ENCODE measurements at regions not wholly inside any gene's neighbourhood (a gene's known extent, or its start where the extent isn't known, plus 50 kb on each side); places are given as distances from the start of the nearest gene placed in this dataset.
"Not testable (repeated sequence)": the region's sequence is repeated elsewhere in the genome, so short reads cannot be mapped to it uniquely, and the experiment has no call there.

DNA sequence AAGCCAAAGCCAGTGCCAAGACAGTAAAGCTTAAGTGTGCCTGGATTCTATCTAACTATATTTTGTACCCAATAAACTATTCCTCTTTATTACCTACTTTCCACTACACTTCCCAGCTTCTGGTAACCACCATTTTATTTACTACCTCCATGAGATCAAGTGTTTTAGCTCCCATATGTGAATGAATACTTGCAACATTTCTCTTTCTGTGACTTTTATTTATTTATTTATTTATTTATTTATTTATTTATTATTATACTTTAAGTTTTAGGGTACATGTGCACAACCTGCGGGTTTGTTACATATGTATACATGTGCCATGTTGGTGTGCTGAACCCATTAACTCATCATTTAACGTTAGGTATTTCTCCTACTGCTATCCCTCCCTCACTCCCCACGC, 582.1 kb downstream of the AMY1C start:
- H3K36me3 Mint-ChIP-seq (ENCODE audit: low read depth): no peaks in the 10 kb centered on the region
- H3K9me3 Mint-ChIP-seq: peaks cover 16% of the 10 kb centered on the region
- intact Hi-C loops (cut with micrococcal nuclease): no loop called here
- no peaks in the 10 kb centered on the region for H3K4me1 Mint-ChIP-seq
- no peak for DNase-seq
- H3K27me3 Mint-ChIP-seq: no peaks in the 10 kb centered on the region
- no peak overlapping the region for H3K27ac Mint-ChIP-seq
- no peak overlapping the region for H3K4me3 Mint-ChIP-seq

DNA sequence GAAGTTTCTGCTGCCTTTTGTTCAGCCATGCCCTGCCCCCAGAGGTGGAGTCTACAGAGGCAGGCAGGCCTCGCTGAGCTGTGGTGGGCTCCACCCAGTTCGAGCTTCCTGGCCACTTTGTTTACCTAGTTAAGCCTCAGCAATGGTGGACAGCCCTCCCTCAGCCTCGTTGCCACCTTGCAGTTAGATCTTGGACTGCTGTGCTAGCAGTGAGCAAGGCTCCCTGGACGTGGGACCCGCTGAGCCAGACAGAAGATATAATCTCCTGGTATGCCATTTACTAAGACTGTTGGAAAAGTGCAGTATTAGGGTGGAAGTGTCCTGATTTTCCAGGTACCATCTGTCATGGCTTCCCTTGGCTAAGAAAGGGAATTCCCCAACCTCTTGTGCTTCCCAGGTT, 588.2 kb downstream of the AMY1C start:
- H3K27ac Mint-ChIP-seq; DNase-seq; H3K4me1 Mint-ChIP-seq; H3K4me3 Mint-ChIP-seq; H3K27me3 Mint-ChIP-seq; intact Hi-C loops (cut with micrococcal nuclease); H3K36me3 Mint-ChIP-seq (ENCODE audit: low read depth): not testable (repeated sequence)
- H3K9me3 Mint-ChIP-seq: peaks cover 17% of the 10 kb centered on the region

DNA sequence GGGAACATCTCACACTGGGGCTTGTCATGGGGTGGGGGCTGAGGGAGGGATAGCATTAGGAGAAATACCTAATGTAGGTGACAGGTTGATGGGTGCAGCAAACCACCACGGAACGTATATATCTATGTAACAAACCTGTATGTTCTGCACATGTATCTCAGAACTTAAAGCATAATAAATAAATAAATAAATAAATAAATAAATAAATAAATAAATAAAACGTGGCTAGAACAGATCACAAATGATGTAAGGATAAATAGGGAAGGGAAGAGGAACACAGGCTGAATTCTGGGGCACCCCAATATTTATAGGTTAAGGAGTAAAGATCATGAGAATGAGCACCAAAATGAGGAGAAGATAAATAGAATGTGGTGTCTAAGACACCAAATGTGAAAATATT, 592.2 kb downstream of the AMY1C start:
- intact Hi-C loops (cut with micrococcal nuclease): no loop called here
- Mint-ChIP-seq H3K9me3 (peaks cover 18% of the 10 kb centered on the region), H3K36me3 (ENCODE audit: low read depth) (no peaks in the 10 kb centered on the region), H3K27ac (no peak overlapping the region), H3K27me3 (no peaks in the 10 kb centered on the region), H3K4me3 (no peak overlapping the region), H3K4me1 (no peaks in the 10 kb centered on the region)
- DNase-seq: no peak

DNA sequence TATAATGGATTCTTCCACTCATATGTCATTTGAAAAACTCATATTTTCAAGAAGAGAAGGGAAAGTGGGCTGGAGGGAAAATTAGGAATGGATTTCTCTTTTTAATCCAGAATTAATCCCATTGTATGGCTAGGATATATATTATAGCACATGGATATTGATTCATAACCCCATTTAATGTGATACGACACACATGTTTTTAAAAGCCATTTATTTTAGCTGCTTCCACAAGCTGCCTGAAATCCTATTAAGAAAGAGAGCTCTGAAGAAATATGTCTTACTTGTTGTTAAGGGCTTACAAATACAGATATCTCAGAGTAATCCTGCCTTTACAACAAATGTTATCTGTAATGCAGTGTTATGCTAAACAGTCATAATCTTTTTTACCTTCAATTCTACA, 598.6 kb downstream of the AMY1C start:
- no peak overlapping the region for H3K4me3 Mint-ChIP-seq
- no peaks in the 10 kb centered on the region for H3K4me1 Mint-ChIP-seq
- H3K27ac Mint-ChIP-seq: no peak overlapping the region
- H3K9me3 Mint-ChIP-seq: peaks cover 11% of the 10 kb centered on the region
- no peaks in the 10 kb centered on the region for H3K27me3 Mint-ChIP-seq
- intact Hi-C loops (cut with micrococcal nuclease): no loop called here
- no peaks in the 10 kb centered on the region for H3K36me3 Mint-ChIP-seq (ENCODE audit: low read depth)
- no peak for DNase-seq

DNA sequence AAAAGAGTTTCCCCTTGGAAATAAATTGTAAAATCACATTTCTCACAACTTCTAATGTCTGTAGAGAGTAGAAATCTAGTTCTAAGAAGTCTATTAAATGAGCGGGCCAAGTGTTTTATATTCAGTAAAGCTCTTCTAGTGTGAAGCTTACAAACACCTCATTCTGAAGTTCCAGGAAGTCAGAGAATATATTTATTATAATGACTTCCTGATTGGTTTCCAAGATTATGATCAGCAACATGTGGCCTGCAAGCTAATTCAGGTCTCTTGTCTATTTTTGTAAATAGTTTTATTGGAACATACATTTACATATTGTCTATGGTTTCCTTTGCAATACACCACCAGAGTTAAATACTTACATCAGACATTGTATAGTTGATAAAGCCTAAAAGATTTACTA, 603.9 kb downstream of the AMY1C start:
- Mint-ChIP-seq H3K4me1 (no peaks in the 10 kb centered on the region), H3K4me3 (no peak overlapping the region), H3K36me3 (ENCODE audit: low read depth) (no peaks in the 10 kb centered on the region), H3K27ac (no peak overlapping the region), H3K9me3 (peaks cover 5% of the 10 kb centered on the region), H3K27me3 (no peaks in the 10 kb centered on the region)
- intact Hi-C loops (cut with micrococcal nuclease): no loop called here
- DNase-seq: no peak

DNA sequence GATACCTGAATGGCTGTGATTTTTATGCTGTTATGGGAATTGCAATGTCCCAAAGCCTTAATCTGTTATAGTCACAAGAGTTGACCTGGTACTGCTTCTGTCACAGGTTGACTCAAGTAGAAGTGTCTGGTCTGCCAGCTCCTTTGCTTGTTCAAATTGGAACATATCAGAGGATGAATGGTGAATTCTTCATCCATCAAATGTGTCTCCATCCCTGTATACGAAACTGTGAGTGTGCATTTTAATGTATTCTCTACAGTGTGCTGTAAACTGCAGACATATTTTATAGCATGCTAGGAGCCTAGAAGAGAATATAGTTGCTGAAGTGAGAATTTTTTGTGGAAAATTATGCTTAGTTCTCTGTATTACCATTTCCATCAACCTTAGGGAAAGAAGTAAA, 608.4 kb downstream of the AMY1C start:
- H3K36me3 Mint-ChIP-seq (ENCODE audit: low read depth): no peaks in the 10 kb centered on the region
- DNase-seq: no peak
- H3K27me3 Mint-ChIP-seq: no peaks in the 10 kb centered on the region
- intact Hi-C loops (cut with micrococcal nuclease): no loop called here
- H3K27ac Mint-ChIP-seq: no peak overlapping the region
- H3K4me3 Mint-ChIP-seq: no peak overlapping the region
- no peaks in the 10 kb centered on the region for H3K4me1 Mint-ChIP-seq
- peaks cover 4% of the 10 kb centered on the region for H3K9me3 Mint-ChIP-seq

DNA sequence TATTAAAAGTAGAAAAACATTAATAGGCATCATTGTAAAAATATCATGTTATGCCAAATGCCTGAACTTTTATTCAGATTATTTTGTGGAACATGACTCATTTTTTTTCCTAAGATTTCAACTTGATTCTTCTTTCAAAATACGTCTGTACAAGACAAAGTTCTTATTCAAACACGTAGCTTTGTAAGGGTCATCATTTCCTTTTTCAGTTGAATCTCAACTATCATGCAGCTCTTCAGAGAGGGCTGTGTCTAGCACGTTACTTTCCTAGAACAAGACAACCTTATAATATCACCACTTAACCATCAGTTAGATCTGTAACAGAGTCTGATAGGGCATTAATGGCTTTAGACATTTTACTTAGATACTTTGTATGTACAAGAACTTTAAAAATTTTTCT, 608.9 kb downstream of the AMY1C start:
- H3K27ac Mint-ChIP-seq: no peak overlapping the region
- H3K4me3 Mint-ChIP-seq: no peak overlapping the region
- no peak for DNase-seq
- no peaks in the 10 kb centered on the region for H3K27me3 Mint-ChIP-seq
- H3K9me3 Mint-ChIP-seq: peaks cover 4% of the 10 kb centered on the region
- intact Hi-C loops (cut with micrococcal nuclease): no loop called here
- no peaks in the 10 kb centered on the region for H3K36me3 Mint-ChIP-seq (ENCODE audit: low read depth)
- no peaks in the 10 kb centered on the region for H3K4me1 Mint-ChIP-seq

DNA sequence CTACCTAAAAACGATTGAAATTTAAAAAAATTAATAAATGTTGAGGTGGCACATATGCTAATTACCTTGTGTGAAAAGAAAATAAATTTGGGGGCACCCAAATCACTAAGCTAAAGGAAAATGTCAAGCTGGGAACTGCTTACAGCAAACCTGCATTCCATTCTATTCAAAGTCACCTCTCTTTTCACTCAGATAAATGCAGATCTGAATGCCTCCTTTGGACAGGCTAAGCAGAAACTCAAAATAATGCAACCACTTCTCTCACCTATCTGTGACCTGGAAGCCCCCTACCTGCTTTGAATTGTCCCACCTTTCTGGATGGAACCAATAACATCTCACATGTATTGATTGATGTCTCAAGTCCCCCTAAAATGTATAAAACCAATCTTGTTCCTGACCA, 628.7 kb downstream of the AMY1C start:
- Mint-ChIP-seq H3K36me3 (ENCODE audit: low read depth) (no peaks in the 10 kb centered on the region), H3K4me1 (no peaks in the 10 kb centered on the region), H3K27me3 (no peaks in the 10 kb centered on the region)

DNA sequence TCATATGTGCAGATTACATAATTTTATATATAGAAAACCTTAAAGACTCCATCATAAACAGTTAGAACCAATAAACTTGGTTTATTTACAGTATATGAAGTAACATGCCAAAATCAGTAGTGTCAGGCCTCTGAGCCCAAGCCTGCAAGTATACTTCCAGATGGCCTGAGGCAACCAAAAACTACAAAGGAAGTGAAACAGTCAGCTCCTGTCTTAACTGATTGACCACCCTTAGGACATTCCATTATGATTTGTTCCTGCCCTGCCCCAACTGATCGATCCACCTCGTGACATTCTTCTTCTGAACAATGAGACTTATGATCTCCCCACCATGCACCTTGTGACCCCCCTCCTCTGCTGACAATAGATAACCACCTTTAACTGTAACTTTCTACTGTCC, 630.3 kb downstream of the AMY1C start:
- no peaks in the 10 kb centered on the region for H3K36me3 Mint-ChIP-seq (ENCODE audit: low read depth)
- no peak overlapping the region for H3K4me3 Mint-ChIP-seq
- no peak for DNase-seq
- H3K9me3 Mint-ChIP-seq: peaks cover 7% of the 10 kb centered on the region
- H3K27me3 Mint-ChIP-seq: no peaks in the 10 kb centered on the region
- no peaks in the 10 kb centered on the region for H3K4me1 Mint-ChIP-seq
- intact Hi-C loops (cut with micrococcal nuclease): no loop called here
- H3K27ac Mint-ChIP-seq: no peak overlapping the region

More for the DNA sequence above, 628.7 kb downstream of the AMY1C start:
- Mint-ChIP-seq H3K9me3 (peaks cover 7% of the 10 kb centered on the region), H3K4me3 (no peak overlapping the region), H3K27ac (no peak overlapping the region)
- intact Hi-C loops (cut with micrococcal nuclease): no loop called here
- DNase-seq: no peak

DNA sequence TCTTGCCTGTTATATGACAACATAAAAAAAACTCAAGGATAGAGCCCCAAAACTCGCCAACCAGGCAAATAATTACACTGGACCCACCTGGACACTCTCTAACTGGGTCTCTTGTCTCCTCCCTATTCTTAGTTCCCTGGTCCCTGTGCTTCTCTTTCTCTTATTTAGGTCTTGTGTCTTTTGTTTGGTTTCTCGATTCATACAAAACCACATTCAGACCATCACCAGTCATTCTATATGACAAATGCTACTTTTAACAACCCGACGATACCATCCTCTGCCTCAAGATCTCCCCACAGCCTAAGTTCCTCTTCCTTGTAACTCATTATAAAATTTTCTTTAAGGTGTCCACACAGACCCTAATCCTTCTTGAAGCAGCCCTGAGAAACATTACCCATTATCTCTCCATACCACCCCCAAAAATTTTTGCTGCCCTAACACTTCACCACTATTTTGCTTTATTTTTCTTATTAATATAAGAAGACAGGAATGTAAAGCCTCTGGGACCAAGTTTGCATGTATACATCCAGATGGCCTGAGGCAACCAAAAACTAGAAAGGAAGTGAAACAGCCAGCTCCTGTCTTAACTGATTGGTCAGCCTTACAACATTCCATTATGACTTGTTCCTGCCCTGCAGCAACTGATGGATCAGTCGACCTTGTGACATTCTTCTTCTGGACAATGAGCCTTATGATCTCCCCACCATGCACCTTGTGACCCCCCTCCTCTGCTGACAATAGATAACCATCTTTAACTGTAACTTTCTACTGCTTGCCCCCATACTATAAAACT, 638.2 kb downstream of the AMY1C start:
- Mint-ChIP-seq H3K4me1 (no peaks in the 10 kb centered on the region), H3K27me3 (no peaks in the 10 kb centered on the region), H3K36me3 (ENCODE audit: low read depth) (no peaks in the 10 kb centered on the region), H3K4me3 (no peak overlapping the region), H3K9me3 (peaks cover 5% of the 10 kb centered on the region), H3K27ac (no peak overlapping the region)
- intact Hi-C loops (cut with micrococcal nuclease): no loop called here
- no peak for DNase-seq

DNA sequence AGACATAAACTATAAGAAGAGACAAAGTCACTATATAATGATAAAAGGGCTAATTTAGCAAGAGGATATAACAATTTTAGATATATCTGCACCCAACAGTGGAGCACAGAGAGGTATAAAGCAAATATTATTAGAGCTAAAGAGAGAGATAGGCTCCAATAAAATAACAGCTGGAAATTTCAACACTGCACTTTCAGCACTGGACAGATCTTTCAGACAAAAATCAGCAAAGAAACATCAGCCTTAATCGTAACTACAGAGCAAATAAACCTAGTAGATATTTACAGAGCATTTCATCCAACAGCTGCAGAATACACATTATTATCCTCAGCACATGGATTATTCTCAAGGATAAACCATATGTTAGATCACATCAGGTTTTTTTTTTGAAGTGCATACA, 642.9 kb downstream of the AMY1C start:
- Mint-ChIP-seq H3K9me3 (peaks cover 14% of the 10 kb centered on the region), H3K36me3 (ENCODE audit: low read depth) (no peaks in the 10 kb centered on the region), H3K4me1 (no peaks in the 10 kb centered on the region), H3K27me3 (no peaks in the 10 kb centered on the region), H3K4me3 (no peak overlapping the region), H3K27ac (no peak overlapping the region)
- intact Hi-C loops (cut with micrococcal nuclease): no loop called here
- DNase-seq: no peak

DNA sequence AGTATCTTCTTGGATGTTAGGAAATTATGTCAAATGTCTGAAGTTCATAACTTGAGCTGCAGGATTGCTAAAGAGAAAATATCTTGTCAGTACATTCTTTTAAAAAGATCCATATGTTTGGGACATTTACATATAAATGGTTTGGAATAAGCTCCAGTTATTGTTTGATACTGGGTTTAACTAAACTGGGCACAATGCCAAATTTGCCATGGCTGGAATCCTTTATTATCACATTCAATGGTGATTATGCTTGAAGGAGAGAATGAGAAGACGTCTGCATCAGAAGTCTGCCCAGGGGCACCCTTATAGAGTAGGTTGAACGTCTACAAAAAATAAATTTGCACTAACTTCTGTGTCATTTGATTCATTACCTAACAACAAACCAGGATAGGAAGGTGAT, 652.5 kb downstream of the AMY1C start:
- Mint-ChIP-seq H3K27ac (no peak overlapping the region), H3K4me1 (no peaks in the 10 kb centered on the region), H3K4me3 (no peak overlapping the region), H3K9me3 (no peaks in the 10 kb centered on the region), H3K36me3 (ENCODE audit: low read depth) (no peaks in the 10 kb centered on the region), H3K27me3 (no peaks in the 10 kb centered on the region)
- no peak for DNase-seq
- intact Hi-C loops (cut with micrococcal nuclease): no loop called here

DNA sequence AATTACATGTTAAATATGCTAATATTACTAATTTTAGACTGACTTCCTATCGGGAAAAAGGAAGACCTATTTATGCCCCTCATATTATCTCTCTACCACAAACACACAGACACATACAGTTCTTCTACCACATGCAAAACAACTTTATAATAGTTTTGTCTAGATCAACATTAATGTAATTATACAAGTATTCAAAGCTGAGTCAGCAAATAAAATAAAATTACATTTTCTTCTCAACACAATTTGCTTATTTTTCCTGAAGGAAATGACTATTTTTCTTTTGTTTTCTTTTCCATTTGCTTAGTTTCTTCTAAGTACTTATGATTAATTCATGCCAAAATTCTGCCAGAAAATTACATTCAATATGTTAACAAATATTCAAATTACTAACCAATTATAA, 654.2 kb downstream of the AMY1C start:
- H3K4me1 Mint-ChIP-seq: no peaks in the 10 kb centered on the region
- H3K27me3 Mint-ChIP-seq: no peaks in the 10 kb centered on the region
- H3K27ac Mint-ChIP-seq: no peak overlapping the region
- H3K36me3 Mint-ChIP-seq (ENCODE audit: low read depth): no peaks in the 10 kb centered on the region
- no peaks in the 10 kb centered on the region for H3K9me3 Mint-ChIP-seq
- intact Hi-C loops (cut with micrococcal nuclease): no loop called here
- no peak for DNase-seq
- no peak overlapping the region for H3K4me3 Mint-ChIP-seq

DNA sequence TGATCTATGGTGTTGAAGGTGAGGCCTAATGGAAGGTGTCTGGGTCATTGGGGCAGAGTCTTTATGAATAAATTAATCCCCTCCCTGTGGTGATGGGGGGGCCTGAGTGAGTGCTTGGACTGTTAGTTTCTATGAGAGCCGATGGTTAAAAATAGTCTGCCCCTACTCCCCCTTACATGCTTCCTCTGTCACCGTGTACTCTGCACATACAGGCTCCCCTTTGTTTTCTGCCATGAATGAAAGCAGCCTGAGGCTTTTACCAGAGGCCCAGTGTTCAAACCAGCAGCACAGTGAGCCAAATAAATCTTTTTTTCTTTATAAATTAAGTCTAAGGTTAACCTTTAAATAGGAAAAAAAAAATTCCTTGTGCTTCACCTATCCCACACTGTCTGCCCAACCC, 657.0 kb downstream of the AMY1C start:
- H3K36me3 Mint-ChIP-seq (ENCODE audit: low read depth): no peaks in the 10 kb centered on the region
- no peak overlapping the region for H3K27ac Mint-ChIP-seq
- H3K4me1 Mint-ChIP-seq: no peaks in the 10 kb centered on the region
- no peak for DNase-seq
- H3K4me3 Mint-ChIP-seq: no peak overlapping the region
- no peaks in the 10 kb centered on the region for H3K9me3 Mint-ChIP-seq
- H3K27me3 Mint-ChIP-seq: no peaks in the 10 kb centered on the region
- intact Hi-C loops (cut with micrococcal nuclease): no loop called here

DNA sequence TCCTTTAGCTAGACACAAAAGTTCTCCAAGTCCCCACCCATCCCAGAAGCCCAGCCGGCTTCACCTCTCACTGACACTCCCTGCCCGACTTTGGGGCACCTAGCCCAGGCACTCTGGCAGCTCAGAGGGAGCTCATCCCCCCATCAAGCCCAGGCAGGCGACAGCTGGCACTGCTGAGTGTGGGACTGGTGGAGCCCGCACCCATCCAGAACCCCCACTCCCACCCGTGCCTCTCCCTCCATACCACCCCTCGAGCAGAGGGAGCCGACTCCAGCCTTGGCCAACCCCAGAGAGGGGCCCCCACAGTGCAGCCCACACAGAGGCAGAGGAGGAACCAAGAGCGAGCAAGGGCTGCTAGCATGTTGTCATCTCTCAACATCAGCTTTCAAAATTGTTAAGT, 658.6 kb downstream of the AMY1C start:
- Mint-ChIP-seq H3K9me3 (no peaks in the 10 kb centered on the region), H3K27me3 (no peaks in the 10 kb centered on the region), H3K4me3 (no peak overlapping the region), H3K4me1 (no peaks in the 10 kb centered on the region), H3K27ac (no peak overlapping the region), H3K36me3 (ENCODE audit: low read depth) (no peaks in the 10 kb centered on the region)
- intact Hi-C loops (cut with micrococcal nuclease): no loop called here
- DNase-seq: no peak

All from activated CD4-positive, alpha-beta T cell treated with anti-CD3 and anti-CD28 coated beads, Interleukin-2, amount 10 ng/mL, durations not matched to agents 24 days and 14 days (primary cell).